HG03066 (cell line): ENCODE measurements at regions not wholly inside any gene's neighbourhood (a gene's known extent, or its start where the extent isn't known, plus 50 kb on each side); places are given as distances from the start of the nearest gene placed in this dataset.
"Not testable (repeated sequence)": the region's sequence is repeated elsewhere in the genome, so short reads cannot be mapped to it uniquely, and the experiment has no call there.

ENCODE experiments used
- ATAC-seq: cut with Tn5 transposase; IDR thresholded peaks from one replicate; pipeline ENCODE4 v1.9.1; 2021; ENCODE audit warnings: low read depth; ENCODE audit not compliant: unreplicated experiment

DNA sequence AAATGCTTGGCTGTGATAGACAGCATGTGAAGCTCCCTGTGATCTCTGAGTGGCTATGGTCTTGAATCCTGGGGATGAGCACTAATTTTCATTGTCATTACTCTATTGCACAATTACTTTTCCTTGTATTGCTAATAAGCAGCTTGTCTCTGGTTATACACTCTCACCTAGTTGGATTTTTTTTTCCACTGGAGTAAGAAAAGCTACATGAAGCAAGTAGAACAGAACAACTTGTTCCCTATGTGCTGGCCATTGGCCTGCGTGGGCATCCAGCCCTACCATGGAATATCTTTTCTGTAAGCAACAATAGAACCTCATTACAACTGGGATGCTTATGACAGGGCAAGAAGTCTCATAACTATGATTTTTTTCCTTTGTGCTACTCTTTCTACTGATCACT, 807.4 kb downstream of the TNS3 start:
- ATAC-seq: no peak

DNA sequence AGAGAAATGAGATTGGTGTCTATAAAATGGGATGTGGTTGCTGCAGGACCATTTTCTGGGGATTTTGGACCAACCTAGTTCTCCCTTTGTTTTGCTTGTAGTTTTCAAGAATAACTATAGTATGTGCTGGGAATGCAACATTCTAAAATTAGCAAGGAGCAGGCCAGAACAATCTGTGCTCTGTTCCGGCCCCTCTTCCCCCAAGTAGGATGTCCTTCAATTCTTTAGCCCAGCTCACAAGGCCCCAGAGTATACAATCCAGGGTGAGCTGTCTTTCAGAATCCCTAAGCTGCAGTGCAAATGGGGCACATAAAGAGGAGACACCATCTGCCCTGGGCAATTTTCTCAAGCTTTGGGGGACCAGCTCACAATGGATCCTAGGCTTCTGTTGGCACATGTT, 809.1 kb downstream of the TNS3 start:
- ATAC-seq: no peak

DNA sequence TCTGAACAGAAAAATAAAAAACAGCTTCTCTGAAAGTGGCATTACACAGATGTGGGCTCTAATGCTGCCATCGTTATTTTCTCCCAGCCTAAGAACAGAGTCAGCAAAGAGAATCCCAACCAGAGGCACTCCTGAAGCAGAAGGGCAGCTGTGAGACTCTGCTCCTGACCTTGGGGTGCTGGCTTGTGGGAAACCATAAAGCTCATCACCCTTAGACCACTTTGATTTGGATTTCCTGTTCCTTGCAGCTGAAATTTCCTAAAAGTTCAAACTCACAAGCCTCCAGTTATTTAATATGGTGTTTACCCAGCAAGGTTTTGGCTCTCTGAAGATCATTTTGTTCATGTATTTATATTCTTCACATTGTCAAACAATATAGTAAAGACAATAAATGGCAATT, 814.8 kb downstream of the TNS3 start:
- ATAC-seq: no peak

DNA sequence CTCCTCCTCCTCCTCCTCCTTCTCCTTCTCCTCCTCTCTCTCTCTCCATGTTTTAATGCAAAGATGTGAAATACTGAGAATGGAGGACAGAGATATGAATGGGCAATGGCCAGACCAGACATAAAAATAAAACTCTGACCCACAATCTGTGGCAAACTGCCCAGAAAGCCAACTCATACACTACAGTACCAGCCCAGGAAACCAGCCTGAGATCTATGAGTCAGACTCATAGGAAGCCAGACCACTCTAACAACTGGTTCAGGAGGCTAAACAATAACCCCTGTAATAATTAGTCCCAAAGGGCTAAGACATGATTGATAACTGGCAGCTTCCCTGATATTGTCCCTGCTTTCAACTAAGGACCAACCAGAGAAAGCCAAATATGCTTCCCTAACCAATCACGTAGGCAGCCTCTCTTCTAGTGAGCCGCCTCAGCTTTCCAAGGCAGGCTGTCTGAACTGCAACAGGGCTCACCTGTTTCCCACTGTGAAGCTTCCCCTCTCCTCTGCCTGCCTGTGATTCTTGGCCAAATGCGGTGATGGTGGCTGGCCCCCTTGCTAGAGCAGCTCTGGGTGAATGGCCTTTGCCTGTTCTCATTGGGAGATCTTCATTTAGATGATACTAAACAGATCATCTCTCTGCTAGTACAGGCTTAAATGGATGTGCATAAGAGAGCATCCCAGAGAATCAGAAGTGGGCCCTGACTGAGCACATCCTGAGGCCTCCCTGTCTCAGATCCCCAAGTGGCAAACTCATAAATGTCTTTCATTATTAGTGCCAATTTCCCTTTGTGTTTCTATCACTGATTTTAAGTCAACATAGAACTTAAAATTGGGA, 817.6 kb downstream of the TNS3 start:
- ATAC-seq: no peak

DNA sequence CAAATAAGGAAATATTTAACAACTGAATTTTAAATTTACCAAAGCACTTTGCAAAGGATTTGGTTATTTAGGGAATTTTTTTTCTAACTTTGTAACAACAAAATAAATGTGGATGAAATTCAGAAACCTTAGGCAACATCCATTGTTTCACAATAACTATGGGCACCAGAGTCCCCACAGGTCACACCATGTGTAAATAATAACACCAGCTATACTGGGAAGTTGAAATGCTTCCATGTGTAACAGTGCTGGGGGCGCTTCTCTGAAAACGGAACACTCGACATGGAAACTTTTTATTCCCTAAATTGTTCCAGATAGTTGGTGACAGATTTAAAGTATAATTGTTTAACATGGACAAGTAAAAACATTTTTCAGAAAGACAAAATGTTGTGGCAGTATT, 818.6 kb downstream of the TNS3 start:
- ATAC-seq: no peak

DNA sequence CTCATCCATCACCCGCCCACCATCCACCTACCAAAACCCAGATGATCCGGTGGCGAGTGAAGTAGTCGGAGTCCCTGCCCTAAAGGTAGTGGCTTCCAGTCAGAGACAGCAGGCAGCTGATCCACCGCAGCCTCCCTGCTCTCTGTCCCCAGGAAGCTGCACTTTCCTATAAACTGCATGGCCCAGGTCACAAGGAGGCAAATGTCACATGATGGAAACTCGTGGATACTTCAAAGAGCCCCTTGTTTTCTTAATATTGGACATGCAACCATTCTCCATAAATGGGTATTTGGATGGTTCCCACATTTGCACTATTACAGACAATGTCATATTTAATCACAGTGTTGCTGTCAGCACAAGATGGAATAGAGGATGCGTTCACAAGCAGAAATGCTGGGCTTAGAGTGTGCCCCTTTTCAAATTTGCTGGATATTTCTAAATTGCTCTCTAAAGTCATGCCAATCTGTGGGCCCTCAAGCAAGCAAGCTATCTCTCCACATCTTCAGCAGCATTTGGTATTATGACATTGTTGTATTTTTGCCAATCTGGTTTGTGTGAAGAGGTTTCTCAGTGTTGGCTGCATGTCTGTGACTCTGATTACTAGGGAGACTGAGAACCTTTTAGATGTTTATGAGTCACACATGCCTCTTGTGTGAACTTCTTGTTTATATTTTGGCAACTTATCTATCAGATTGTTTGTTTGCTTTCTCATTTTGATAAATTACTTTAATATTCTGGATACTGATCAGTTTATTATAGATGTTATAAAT, 822.0 kb downstream of the TNS3 start:
- no peak for ATAC-seq

DNA sequence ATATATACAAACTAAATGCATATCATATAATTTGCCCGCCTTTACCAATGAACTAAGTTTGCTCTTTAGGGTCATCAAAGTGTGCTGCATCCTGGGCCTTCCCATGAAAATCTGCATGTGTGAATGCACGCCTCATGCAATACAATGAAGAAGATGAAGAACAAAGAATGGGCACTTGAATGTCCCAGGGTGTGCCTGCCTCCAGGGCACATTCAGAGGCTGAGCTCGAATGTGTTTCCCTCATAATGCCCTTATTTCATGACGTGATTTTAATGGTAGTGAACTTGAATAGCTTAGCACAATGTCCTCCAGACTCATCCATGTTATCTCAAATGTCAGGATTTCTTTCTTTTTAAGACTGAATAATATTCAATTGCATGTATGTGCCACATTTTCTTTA, 824.9 kb downstream of the TNS3 start:
- no peak for ATAC-seq

DNA sequence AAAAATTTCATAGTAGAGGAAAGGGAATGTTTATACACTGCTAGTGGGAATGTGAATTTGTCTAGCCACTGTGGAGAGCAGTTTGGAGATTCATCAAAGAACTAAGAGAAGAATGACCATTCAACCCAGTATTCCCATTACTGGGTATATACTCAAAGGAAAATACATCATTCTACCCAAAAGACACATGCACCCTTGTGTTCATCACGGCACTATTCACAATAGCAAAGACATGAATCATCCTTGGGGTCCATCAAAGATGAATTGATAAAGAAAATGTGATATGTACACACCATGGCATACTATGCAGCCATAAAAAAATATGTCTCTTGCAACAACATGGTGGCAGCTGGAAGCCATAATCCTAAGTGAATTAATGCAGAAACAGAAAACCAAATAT, 825.7 kb downstream of the TNS3 start:
- no peak for ATAC-seq

DNA sequence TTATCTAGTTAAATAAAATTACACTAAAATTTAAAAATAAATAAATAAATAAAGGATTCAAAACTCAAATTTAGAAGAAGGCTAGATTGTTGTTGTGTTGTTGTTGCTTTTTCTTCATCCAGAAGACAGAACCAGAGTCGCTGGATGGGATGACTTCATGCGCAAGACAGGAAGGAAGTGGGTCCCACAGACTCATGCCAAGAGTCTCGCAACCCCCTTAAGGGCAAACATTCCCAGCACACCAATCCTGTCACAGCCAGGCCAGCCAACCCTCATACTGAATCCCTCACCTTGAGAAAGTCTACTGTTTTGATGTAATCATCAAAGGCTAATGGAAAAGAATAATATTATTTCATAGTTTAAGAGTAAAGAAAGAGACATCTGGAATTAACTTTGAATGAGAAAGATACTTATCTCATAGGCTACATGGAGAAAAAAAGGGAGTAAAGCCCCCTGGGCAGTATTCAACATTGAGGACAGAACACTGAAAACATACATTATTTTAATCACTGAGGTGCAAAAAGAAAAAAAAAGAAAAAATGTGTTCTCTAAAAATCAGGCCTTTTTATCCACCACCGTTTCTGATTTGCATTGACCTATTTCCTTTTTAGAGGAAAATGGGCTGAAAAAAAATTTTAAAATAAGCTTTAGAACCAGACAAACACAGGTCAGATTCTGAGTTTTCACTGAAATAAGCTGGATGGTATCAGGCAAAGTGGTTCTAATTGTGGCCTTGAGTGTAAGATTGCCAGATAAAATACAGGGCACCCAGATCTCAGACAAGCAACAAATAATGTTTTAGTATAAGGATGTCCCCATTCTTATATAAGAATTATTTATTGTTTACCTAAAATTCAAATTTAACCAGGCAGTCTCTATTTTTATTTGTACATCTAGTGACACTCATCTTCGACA, 826.5 kb downstream of the TNS3 start:
- no peak for ATAC-seq

DNA sequence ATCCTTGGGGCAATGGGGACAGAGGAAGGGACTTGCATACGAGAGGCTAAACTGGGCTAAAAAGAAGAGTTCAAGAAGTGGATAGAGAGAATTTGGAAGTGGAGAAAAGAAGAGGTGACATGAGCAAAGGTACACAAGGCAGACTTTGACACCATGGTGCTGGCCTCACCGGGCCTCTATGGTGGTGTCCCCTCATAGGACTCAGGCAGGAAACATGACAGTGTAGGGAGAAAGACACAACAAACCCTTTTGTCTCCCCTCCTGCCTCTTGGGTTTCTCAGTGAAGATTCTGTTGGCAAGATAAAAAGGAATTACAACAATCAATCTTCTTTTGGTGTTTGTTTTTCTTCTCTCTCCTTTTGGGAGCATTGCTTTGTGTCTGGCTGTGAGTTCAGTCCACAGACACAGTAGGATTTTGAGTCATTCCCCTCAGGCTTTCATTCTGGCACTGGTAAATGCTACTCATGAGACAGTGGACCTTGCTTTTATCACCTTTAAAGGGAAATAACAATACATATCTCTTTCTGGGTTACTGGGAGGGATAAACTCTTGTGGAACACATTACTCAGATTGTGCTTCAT, 827.7 kb downstream of the TNS3 start:
- no peak for ATAC-seq

DNA sequence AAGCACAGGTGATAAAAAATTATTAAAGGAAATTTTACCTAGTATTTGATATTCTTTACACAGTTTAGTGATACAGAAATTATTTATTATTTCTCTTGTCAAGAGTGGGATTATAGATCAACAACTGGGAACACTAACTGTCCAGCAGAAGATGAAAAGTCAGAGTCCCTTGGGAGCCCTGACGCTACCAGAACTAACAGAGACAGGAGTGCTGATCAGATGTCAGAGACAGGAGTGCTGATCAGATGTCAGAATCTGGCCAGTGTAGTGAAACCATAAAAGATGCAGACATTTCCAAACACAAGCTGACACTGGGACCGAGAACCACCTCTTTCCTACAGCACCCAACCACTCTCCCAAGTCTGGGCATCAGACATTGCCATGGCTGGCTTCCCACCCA, 828.2 kb downstream of the TNS3 start:
- no peak for ATAC-seq

DNA sequence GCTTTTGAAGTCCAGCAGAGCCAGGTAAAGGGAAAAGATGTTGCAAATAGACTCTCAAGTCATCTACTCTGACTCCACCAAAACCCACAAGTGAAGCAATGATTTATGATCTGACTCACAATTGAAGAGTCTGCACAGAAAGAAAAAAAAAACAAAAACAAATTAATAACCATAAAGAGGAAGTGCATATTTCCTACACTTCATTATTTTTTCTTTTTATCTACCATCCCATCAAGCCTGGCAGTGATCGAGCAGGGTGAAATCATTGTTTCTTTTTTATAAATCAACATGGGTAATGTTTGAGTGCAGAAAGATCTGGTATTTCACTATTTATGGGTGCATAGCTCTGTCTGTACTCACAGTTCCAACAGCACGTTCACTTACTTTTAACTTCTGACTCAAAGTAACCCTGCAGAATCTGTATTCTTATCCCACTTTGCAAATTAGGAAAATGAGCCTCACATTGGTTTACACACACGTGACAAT, 829.0 kb downstream of the TNS3 start:
- no peak for ATAC-seq

DNA sequence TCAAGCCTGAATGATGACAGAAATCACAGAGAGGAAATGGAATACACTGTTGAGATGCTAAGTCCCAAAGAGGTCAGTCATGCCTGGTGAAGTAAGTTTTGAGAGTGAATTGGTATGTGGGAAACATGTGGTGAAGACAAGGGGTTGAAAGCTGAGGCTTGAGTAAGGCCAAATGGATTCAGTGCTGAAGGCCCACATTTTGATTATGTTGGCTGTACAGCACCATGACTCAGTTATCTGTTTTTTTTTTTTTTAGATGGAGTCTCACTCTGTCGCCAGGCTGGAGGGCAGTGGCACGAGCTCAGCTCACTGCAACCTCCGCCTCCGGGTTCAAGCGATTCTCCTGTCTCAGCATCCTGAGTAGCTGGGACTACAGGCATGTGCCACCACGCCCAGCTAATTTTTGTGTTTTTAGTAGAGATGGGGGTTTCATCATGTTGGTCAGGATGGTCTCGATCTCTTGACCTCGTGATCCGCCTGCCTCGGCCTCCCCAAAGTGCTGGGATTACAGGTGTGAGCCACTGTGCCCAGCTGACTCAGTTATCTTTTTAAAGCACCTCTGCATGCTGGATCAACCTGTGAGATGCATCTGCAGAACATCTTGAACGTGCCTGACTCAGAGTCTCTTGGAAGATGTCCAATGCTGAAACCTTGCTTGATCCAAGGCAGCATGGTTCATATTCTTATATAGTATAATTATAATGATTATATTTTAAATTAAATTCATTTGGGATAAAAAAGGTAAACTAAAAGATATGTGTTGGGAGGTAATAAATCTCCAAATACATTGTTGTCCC, 829.8 kb downstream of the TNS3 start:
- ATAC-seq: not testable (repeated sequence)

DNA sequence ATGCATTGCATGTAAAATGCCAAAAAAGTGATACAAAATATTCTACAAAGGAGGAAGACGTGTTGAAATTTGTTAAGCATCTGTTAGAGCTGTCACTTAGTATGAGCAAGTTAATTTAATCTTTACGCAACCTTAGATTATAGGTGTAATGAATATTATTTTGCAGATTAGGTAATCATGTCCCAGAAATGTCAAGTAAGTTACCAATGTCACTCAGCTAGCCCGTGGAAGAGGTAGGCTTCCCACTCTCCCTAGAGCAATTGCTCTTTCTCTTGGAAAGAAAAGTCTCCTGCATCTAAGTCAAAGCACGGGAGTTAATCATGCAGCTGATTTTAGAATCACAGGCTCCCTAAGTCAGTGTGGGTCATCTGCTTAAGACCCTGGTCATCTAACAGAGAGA, 830.4 kb upstream of the IGFBP3 start:
- no peak for ATAC-seq

DNA sequence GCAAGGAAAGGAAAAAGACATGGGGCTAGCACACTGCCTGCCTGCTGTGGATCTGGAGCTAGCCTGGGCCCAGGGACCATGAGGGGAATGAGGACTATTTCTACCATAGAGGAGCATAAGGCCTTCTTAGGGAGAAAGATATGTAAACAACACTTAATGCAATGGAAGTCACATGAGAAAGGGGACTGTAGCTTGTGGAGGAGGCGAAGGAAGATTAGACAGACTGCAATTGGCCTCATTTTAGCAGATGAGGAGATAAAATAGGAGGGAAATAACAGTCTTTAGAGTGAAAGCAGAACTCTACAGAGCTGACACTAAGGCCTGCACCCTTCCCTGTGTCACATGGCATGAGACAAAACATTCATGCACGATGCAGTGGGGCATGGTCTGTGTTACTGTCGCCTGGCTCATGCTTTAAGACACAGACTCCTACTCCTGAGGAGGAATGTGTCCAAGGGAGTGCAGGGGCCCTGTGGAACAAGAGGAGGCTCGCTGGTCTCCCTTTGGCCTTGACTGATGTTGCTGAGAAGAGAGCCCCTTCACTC, 829.3 kb upstream of the IGFBP3 start:
- ATAC-seq: no peak

DNA sequence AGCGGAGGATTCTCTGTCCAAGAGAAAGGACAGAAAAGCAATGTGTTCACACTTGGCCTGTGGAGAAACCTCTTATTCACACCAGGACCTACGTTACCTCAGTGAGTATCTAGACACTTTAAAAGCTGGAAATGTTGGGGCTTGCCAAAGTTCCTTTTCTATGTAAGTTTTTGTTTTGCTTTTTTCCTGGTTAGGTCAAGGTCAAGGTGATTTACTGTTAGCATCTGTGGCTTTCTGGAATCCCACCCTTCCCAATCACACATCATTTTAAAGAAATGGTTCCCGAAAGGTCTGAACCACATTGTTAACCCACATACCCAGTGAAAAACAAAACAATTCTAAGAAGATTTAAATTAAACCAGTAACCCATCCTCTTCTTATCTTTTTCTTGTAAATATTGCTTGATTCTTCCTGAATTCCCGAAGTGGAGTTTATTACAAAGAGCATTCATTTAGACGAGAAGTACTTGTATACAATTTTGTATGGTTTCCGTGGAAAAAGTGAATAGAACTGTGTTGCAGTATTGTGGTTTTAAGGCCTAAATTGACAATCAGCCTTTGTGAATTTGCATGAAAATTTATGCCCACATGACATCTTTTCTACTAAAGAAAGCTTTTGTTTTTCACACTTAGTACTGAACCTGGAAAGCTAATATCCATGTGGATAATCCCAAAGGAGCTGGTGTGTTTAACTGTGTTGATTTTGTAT, 827.0 kb upstream of the IGFBP3 start:
- no peak for ATAC-seq

DNA sequence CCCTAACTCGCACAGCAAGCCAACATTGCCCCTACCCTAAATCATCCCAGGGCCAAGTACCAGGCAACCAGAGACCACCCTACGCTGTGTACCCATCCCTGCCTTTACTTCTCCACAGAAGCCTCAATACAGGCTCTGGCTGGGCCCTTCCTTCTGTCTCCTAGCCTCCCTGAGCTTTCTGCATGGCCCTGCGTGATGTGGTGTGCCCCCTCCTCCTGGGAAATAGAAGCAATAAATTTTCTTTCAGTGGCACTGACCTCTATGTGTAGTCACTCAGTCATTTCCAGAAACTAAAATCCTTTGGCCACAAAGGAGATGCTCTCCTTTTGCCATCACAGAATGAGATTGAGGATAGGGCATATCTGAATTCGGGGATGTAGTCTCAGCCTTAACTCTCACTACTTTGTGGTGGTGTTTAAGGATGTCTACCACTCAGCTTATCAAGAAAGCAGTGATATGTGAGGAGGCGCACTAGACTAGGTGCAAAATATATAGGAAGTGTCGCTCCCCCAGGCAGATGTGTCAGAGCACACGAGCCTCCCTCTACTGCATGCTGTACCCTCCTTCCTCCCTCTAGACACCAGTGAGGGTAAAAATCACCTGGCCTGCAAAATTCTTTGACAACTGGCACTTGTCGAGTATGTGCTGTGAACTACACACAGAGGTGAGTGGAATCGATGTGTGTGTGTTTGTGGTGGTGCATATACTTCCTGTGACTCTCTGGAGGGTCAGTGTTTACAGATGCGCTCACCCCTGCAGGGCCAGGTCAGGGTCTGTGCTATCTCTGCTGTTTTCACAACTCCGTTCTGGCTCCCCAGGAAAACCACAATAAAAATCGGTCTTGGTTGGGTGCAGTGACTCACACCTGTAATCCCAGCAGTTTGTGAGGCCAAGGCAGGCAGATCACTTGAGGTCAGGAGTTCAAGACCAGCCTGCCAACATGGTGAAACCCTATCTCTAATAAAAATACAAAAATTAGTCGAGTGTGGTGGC, 825.9 kb upstream of the IGFBP3 start:
- no peak for ATAC-seq

DNA sequence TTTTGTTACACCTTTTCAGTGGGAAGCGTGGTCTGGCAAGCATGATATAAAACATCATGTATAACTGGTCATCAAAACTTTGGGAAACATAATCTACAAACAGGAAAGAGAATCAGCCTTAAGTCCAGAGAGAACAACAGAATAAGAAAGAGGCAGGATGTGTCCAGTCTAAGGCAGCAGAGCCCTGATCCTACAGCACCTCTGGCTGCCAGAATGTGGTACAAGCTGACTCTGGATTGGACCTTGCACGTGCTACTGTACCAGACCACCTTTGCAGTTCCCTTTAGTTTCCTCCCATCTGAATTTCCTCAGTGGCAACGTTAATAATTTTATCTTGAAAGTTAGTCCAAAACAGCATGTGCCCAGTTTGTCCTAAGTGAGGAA, 824.6 kb upstream of the IGFBP3 start:
- ATAC-seq: no peak
